NCI-H82 treated with DMSO at 0.1 percent for 48 hours (cell line): ENCODE measurements at regions not wholly inside any gene's neighbourhood (a gene's known extent, or its start where the extent isn't known, plus 50 kb on each side); places are given as distances from the start of the nearest gene placed in this dataset.

Experiments
- DNase-seq: peaks from one replicate; lab custom pipeline; 2025; ENCODE audit not compliant: unreplicated experiment; lab: John Stamatoyannopoulos, UW

- peak; percentile 59 for DNase-seq
These were observed 114.8 kb upstream of the SERTAD2 start for GRCh38 chr2:64768491-64769005.

GRCh38 chr2:64769392-64770044, 115.8 kb upstream of the SERTAD2 start:
- no peak for DNase-seq

GRCh38 chr2:64770137-64770780, 116.5 kb upstream of the SERTAD2 start:
- no peak for DNase-seq

- DNase-seq, result no peak
These were observed 117.1 kb upstream of the SERTAD2 start for GRCh38 chr2:64770781-64771334.

GRCh38 chr2:64771737-64772136, 118.0 kb upstream of the SERTAD2 start:
- DNase-seq, result no peak

GRCh38 chr2:64773461-64774118, 119.9 kb upstream of the SERTAD2 start:
- DNase-seq, result peak; percentile 83

- DNase-seq, result no peak
These were observed 124.1 kb upstream of the SERTAD2 start for GRCh38 chr2:64777841-64778240.

- DNase-seq, result no peak
These were observed 125.5 kb upstream of the SERTAD2 start for GRCh38 chr2:64779117-64779690.

- no peak for DNase-seq
These were observed 126.3 kb upstream of the SERTAD2 start for GRCh38 chr2:64780041-64780440.

GRCh38 chr2:64781711-64782390, 128.1 kb upstream of the SERTAD2 start:
- no peak for DNase-seq

- no peak for DNase-seq
These were observed 130.7 kb upstream of the SERTAD2 start for GRCh38 chr2:64784168-64785061.

GRCh38 chr2:64785245-64785644, 131.5 kb upstream of the SERTAD2 start:
- no peak for DNase-seq

- no peak for DNase-seq
These were observed 132.8 kb upstream of the SERTAD2 start for GRCh38 chr2:64786343-64787018.

- DNase-seq, result no peak
These were observed 133.3 kb upstream of the SERTAD2 start for GRCh38 chr2:64787019-64787365.

- DNase-seq, result no peak
These were observed 134.0 kb upstream of the SERTAD2 start for GRCh38 chr2:64787698-64788097.

- no peak for DNase-seq
These were observed 136.0 kb upstream of the SERTAD2 start for GRCh38 chr2:64789466-64790320.

GRCh38 chr2:64792300-64792699, 138.6 kb upstream of the SERTAD2 start:
- peak; percentile 24 for DNase-seq

- no peak for DNase-seq
These were observed 139.4 kb upstream of the SERTAD2 start for GRCh38 chr2:64792995-64793639.
